Activated naive CD4-positive, alpha-beta T cell treated with anti-CD3 and anti-CD28 coated beads for 36 hours (primary cell): ENCODE measurements at regions not wholly inside any gene's neighbourhood (a gene's known extent, or its start where the extent isn't known, plus 50 kb on each side); places are given as distances from the start of the nearest gene placed in this dataset.

Experiments used
- CTCF ChIA-PET: fragments of 350-600 bp; sonication (Branson Sonifier 250); formaldehyde crosslinking; loops from one replicate; lab custom pipeline; 2021; ENCODE audit warnings: antibody characterized with exemption; lab: Charles Lee
- DNase-seq: peaks from one replicate; pipeline ENCODE4 v3.0.0-alpha.2; 2020
- H3K27ac Mint-ChIP-seq: one replicate; pipeline ENCODE4 v1.8.0; 2021; ENCODE audit warnings: mild to moderate bottlenecking, mixed read lengths
- H3K27me3 Mint-ChIP-seq: one replicate; pipeline ENCODE4 v1.8.0; 2021; ENCODE audit warnings: low read depth, mixed read lengths
- H3K36me3 Mint-ChIP-seq: one replicate; pipeline ENCODE4 v1.8.0; 2021; ENCODE audit warnings: low read depth, mixed read lengths
- H3K4me1 Mint-ChIP-seq: one replicate; pipeline ENCODE4 v1.8.0; 2021; ENCODE audit warnings: low read depth, mixed read lengths
- H3K4me3 Mint-ChIP-seq: one replicate; pipeline ENCODE4 v1.8.0; 2021; ENCODE audit warnings: mild to moderate bottlenecking, moderate library complexity, mixed read lengths
- H3K9me3 Mint-ChIP-seq: one replicate; pipeline ENCODE4 v1.8.0; 2021; ENCODE audit warnings: mixed read lengths
- intact Hi-C: fragments of 100-400 bp; cut with micrococcal nuclease; formaldehyde crosslinking; loops from one replicate; pipeline ENCODE4 v1.15.1; 2023

GRCh38 chr5:154575546-154576428 lies 97.8 kb upstream of the HAND1 start:
- no peak overlapping the region for H3K4me3 Mint-ChIP-seq
- H3K36me3 Mint-ChIP-seq, result no peaks in the 10 kb centered on the region
- CTCF ChIA-PET, result interaction anchor here (1.1 kb wide), 2 partner anchors 105 to 109 kb away, joined by 3 to 5 read pairs; no protein-coding TSS in a partner anchor
- intact Hi-C loops, result loop anchor here (1.0 kb wide), 1 partner anchor 108 kb away; no protein-coding TSS in a partner anchor
- H3K27me3 Mint-ChIP-seq, result peaks cover 12% of the 10 kb centered on the region
- peak; percentile 20 for DNase-seq
- H3K27ac Mint-ChIP-seq, result no peak overlapping the region
- H3K9me3 Mint-ChIP-seq, result no peaks in the 10 kb centered on the region
- H3K4me1 Mint-ChIP-seq, result no peaks in the 10 kb centered on the region

DNA sequence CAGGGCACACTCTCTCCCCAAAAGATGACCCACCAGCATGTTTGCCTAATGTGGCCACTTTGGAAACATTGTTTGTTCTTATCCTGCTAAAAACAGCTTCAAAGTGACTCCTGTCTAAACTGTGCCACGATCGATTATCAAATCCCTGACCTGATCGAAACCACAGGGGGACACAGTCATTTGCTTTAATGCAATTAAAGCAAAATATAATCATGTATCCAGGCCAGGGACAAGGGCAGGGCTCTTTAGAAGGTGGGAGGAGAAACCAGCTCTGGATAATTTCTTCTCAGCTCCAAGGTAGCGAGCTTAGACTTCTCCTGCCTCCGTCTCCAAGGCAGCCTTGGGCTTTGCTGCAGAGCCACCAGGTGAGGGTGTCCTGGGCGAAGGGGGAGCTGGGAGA lies 95.0 kb upstream of the HAND1 start:
- Mint-ChIP-seq H3K9me3 (no peaks in the 10 kb centered on the region), H3K27me3 (peaks cover 13% of the 10 kb centered on the region), H3K27ac (no peak overlapping the region), H3K4me1 (no peaks in the 10 kb centered on the region), H3K36me3 (no peaks in the 10 kb centered on the region), H3K4me3 (no peak overlapping the region)
- CTCF ChIA-PET, result interaction anchor here (0.9 to 1.3 kb wide), 3 partner anchors 53 to 105 kb away, joined by 3 read pairs; no protein-coding TSS in a partner anchor
- no peak for DNase-seq
- intact Hi-C loops, result no loop called here

DNA sequence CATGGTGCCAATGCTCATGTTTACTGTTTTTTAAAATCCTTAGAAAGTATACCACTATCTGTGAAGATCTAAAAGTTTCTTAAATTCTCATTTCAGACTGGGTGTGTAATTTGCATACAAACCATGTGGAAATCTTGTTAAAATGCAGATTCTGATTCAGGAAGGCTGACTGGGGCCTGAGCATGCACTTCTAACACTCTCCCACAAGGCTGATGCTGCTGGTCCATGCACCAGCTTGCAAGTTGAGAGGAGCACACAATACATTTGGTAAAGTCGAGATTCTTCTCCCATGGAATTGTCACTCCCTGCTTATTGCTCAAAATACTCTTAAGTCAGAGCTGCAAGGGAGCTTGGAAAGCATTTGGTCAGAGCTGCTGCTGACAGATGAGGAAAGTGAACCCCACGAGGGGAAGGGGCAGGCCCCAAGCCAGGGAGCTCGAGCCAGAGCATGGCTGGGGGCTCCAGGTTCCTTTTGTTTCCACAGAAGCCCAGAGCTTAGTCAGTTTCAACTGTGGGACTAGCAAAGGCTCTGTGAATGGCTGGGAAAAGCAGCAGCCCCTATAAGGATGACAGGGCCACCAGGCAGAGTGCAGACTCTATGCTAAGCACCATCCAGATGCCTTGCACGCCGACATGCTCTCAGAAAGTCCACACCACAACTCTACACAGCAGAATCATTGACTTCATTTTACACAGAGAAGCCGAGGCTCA lies 93.5 kb upstream of the HAND1 start:
- DNase-seq, result no peak
- H3K4me1 Mint-ChIP-seq, result no peaks in the 10 kb centered on the region
- no peaks in the 10 kb centered on the region for H3K36me3 Mint-ChIP-seq
- H3K27me3 Mint-ChIP-seq, result peaks cover 9% of the 10 kb centered on the region
- no peaks in the 10 kb centered on the region for H3K9me3 Mint-ChIP-seq
- intact Hi-C loops, result no loop called here
- no peak overlapping the region for H3K4me3 Mint-ChIP-seq
- H3K27ac Mint-ChIP-seq, result no peak overlapping the region
- CTCF ChIA-PET, result no interaction called here

GRCh38 chr5:154570572-154571324 lies 92.7 kb upstream of the HAND1 start:
- H3K9me3 Mint-ChIP-seq, result no peaks in the 10 kb centered on the region
- no peak overlapping the region for H3K4me3 Mint-ChIP-seq
- H3K27me3 Mint-ChIP-seq, result peaks cover 6% of the 10 kb centered on the region
- H3K27ac Mint-ChIP-seq, result no peak overlapping the region
- H3K4me1 Mint-ChIP-seq, result no peaks in the 10 kb centered on the region
- intact Hi-C loops, result no loop called here
- no peaks in the 10 kb centered on the region for H3K36me3 Mint-ChIP-seq
- no peak for DNase-seq
- CTCF ChIA-PET, result no interaction called here

GRCh38 chr5:154568589-154568988 lies 90.6 kb upstream of the HAND1 start:
- Mint-ChIP-seq H3K9me3 (no peaks in the 10 kb centered on the region), H3K4me1 (no peaks in the 10 kb centered on the region)
- CTCF ChIA-PET, result interaction anchor here (1.7 kb wide), 1 partner anchor 100 kb away, joined by 3 read pairs; no protein-coding TSS in a partner anchor

DNA sequence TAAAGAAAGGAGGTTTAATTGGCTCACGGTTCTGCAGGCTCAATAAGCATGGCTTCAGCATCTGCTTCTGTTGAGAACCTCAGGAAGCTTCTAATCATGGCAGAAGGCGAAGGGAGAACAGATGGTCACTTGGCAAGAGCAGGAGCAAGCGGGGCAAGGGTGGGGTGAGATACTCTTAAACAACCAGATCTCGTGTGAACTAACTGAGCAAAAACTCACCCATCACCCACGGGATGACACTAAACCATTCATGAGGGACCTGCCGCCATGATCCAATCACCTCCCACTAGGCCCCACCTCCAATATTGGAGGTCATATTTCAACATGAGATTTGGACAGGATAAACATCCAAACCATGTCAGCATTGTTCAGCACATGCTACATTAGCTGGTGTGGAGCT lies 89.1 kb upstream of the HAND1 start:
- H3K36me3 Mint-ChIP-seq, result no peaks in the 10 kb centered on the region
- H3K4me1 Mint-ChIP-seq, result no peaks in the 10 kb centered on the region
- H3K27ac Mint-ChIP-seq, result no peak overlapping the region
- H3K9me3 Mint-ChIP-seq, result no peaks in the 10 kb centered on the region
- H3K27me3 Mint-ChIP-seq, result peaks cover 16% of the 10 kb centered on the region
- intact Hi-C loops, result no loop called here
- CTCF ChIA-PET, result interaction anchor here (1.7 kb wide), 1 partner anchor 99 kb away, joined by 3 read pairs; no protein-coding TSS in a partner anchor
- H3K4me3 Mint-ChIP-seq, result no peak overlapping the region
- DNase-seq, result no peak

More at GRCh38 chr5:154568589-154568988, 90.6 kb upstream of the HAND1 start:
- intact Hi-C loops, result no loop called here
- Mint-ChIP-seq H3K27me3 (peaks cover 13% of the 10 kb centered on the region), H3K36me3 (no peaks in the 10 kb centered on the region), H3K4me3 (no peak overlapping the region), H3K27ac (no peak overlapping the region)
- DNase-seq, result no peak

DNA sequence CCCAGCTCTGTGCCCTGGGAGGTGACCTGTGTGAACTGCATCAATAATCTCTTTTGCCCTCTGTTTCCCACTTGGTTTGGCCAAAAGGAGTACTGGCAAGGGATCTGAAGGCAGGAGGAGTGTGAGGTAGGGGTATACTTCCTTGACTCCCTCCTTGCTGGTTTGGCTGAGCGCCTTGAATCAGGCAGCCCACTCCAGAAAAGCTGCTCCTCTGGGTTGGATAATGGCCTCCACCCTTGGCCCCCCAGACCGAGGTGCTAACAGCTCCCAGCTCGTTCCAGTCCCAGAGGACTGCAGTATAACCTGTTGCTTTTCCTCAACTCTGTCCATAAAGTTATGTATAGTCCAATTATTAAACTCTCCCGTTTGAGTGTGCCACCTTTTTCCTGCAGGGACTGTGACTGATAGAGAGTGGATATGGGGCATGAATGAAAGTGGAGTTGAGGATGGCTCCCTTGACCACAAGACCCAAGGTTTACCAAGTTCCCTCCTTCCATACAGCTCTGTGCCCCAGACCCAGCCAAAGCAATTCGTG lies 88.2 kb upstream of the HAND1 start:
- no peak for DNase-seq
- Mint-ChIP-seq H3K4me3 (no peak overlapping the region), H3K27ac (no peak overlapping the region), H3K4me1 (no peaks in the 10 kb centered on the region), H3K36me3 (no peaks in the 10 kb centered on the region), H3K9me3 (no peaks in the 10 kb centered on the region), H3K27me3 (peaks cover 19% of the 10 kb centered on the region)
- intact Hi-C loops, result no loop called here
- CTCF ChIA-PET, result no interaction called here

- CTCF ChIA-PET, result no interaction called here
- Mint-ChIP-seq H3K27ac (no peak overlapping the region), H3K27me3 (peaks cover 19% of the 10 kb centered on the region), H3K4me3 (no peak overlapping the region), H3K4me1 (no peaks in the 10 kb centered on the region), H3K36me3 (no peaks in the 10 kb centered on the region), H3K9me3 (no peaks in the 10 kb centered on the region)
- intact Hi-C loops, result no loop called here
- DNase-seq, result no peak
These were observed 87.1 kb upstream of the HAND1 start for GRCh38 chr5:154565123-154565522.

GRCh38 chr5:154562244-154562880 lies 84.3 kb upstream of the HAND1 start:
- Mint-ChIP-seq H3K9me3 (no peaks in the 10 kb centered on the region), H3K4me1 (no peaks in the 10 kb centered on the region), H3K36me3 (no peaks in the 10 kb centered on the region), H3K4me3 (no peak overlapping the region), H3K27me3 (peaks cover 20% of the 10 kb centered on the region), H3K27ac (no peak overlapping the region)
- intact Hi-C loops, result no loop called here
- DNase-seq, result no peak
- CTCF ChIA-PET, result interaction anchor here (0.6 to 1.4 kb wide), 2 partner anchors 91 to 587 kb away, joined by 3 read pairs; no protein-coding TSS in a partner anchor

GRCh38 chr5:154559398-154560276 lies 81.6 kb upstream of the HAND1 start:
- CTCF ChIA-PET, result interaction anchor here (1.1 kb wide), 1 partner anchor 91 kb away, joined by 3 read pairs; no protein-coding TSS in a partner anchor
- Mint-ChIP-seq H3K9me3 (peaks cover 7% of the 10 kb centered on the region), H3K27ac (no peak overlapping the region)

DNA sequence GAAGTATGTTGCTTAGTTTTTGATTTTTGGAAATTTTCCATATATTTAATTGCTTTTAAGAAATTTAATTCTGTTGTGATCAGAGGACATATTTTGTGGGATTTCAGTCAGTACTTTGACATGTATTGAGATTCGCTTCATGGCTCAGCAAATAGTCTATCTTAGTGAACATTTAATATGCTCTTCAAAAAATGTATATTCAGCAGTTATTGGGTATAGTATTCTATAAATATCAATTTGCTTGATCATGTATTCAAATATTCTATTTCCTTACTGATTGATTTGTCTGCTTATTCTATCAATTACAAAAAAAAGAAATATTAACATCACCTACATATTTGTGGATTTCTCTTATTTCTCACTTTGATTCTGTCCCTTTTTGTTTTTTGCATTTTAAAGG lies 79.5 kb upstream of the HAND1 start:
- Mint-ChIP-seq H3K9me3 (peaks cover 16% of the 10 kb centered on the region), H3K4me1 (no peaks in the 10 kb centered on the region), H3K36me3 (no peaks in the 10 kb centered on the region), H3K27ac (no peak overlapping the region), H3K4me3 (no peak overlapping the region), H3K27me3 (peaks cover 14% of the 10 kb centered on the region)
- CTCF ChIA-PET, result no interaction called here
- intact Hi-C loops, result no loop called here
- no peak for DNase-seq

More at GRCh38 chr5:154559398-154560276, 81.6 kb upstream of the HAND1 start:
- Mint-ChIP-seq H3K4me3 (no peak overlapping the region), H3K4me1 (no peaks in the 10 kb centered on the region), H3K27me3 (peaks cover 14% of the 10 kb centered on the region), H3K36me3 (no peaks in the 10 kb centered on the region)
- no peak for DNase-seq
- intact Hi-C loops, result no loop called here
